ENCODE measurements at regions not wholly inside any gene's neighbourhood (a gene's known extent, or its start where the extent isn't known, plus 50 kb on each side); places are given as distances from the start of the nearest gene placed in this dataset.
"Not testable (repeated sequence)": the region's sequence is repeated elsewhere in the genome, so short reads cannot be mapped to it uniquely, and the experiment has no call there.

DNA sequence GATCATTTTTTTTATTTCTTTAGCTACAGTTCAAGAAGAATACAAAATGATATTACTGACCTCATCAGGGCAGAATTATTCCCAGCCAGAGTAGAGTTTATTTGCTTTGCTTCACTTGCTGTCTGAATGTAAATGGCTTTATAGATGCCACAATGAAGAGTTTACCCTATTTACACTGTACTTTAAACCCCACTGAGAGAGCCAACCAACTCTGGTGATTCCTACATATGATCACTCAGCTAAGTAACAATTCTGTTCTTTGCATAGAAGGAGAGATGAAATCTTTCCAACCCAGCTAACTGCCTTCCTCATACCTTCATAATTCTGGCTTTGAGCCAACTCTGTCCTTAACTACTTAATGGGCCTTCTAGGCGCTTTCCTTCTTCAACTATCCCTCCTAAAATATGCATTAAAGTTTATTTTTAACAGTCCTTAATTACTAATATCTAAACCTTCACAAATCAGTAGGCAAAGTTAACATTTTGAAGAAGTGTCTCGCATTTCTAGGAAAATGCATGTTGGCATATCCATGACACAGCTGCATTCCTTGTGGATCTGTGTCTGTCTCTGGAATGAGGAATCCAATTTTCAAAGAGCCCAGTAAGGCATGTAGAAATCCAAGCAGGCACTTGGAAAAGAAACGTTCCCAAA lies 284.8 kb upstream of the GRAMD2B start:
- no peak overlapping the region for H3K27ac ChIP-seq (ENCODE audit: low read length)
- no peaks in the 10 kb centered on the region for H3K27me3 ChIP-seq (ENCODE audit: control insufficient read depth, insufficient read depth, low read length)
- Mint-ChIP-seq H3K9me3 (peaks cover 16 to 17% of the 10 kb centered on the region in 2 donors), H3K27ac (no peak overlapping the region), H3K4me3 (no peak overlapping the region), H3K36me3 (peaks cover 3% of the 10 kb centered on the region), H3K4me1 (no peaks in the 10 kb centered on the region), H3K27me3 (ENCODE audit: low read depth in 2 of 2) (no peaks in the 10 kb centered on the region)
- no peak for DNase-seq
- intact Hi-C loops (cut with micrococcal nuclease) = no loop called here
- 81% methylated on average over 2 of the region's 3 CpGs for whole genome bisulfite sequencing (ENCODE audit: insufficient coverage)
- H3K9me3 ChIP-seq (ENCODE audit: control insufficient read depth, insufficient read depth, low read length) = no peaks in the 10 kb centered on the region
- TF ChIP-seq, protein P1, sequence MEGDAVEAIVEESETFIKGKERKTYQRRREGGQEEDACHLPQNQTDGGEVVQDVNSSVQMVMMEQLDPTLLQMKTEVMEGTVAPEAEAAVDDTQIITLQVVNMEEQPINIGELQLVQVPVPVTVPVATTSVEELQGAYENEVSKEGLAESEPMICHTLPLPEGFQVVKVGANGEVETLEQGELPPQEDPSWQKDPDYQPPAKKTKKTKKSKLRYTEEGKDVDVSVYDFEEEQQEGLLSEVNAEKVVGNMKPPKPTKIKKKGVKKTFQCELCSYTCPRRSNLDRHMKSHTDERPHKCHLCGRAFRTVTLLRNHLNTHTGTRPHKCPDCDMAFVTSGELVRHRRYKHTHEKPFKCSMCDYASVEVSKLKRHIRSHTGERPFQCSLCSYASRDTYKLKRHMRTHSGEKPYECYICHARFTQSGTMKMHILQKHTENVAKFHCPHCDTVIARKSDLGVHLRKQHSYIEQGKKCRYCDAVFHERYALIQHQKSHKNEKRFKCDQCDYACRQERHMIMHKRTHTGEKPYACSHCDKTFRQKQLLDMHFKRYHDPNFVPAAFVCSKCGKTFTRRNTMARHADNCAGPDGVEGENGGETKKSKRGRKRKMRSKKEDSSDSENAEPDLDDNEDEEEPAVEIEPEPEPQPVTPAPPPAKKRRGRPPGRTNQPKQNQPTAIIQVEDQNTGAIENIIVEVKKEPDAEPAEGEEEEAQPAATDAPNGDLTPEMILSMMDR (IDR thresholded peaks at IDR 0.05) = no peak
- no peaks in the 10 kb centered on the region for H3K36me3 ChIP-seq (ENCODE audit: control insufficient read depth, insufficient read depth, low read length)
- H3K4me1 ChIP-seq (ENCODE audit: control insufficient read depth, insufficient read depth, low read length) = no peaks in the 10 kb centered on the region
- no peak overlapping the region for H3K4me3 ChIP-seq (ENCODE audit: low read length)
- no peak for ATAC-seq

GRCh38 chr5:126139086-126139485 lies 284.1 kb upstream of the GRAMD2B start:
- Mint-ChIP-seq H3K4me3 (no peak overlapping the region), H3K27me3 (ENCODE audit: low read depth in 2 of 2) (no peaks in the 10 kb centered on the region), H3K36me3 (no peaks in the 10 kb centered on the region), H3K4me1 (no peaks in the 10 kb centered on the region), H3K9me3 (peaks cover 13 to 14% of the 10 kb centered on the region in 2 donors), H3K27ac (no peak overlapping the region)
- WGBS (ENCODE audit: insufficient coverage) = 86% methylated on average over 2 of the region's 2 CpGs
- TF ChIP-seq, protein P1 (IDR thresholded peaks at IDR 0.05) = no peak
- DNase-seq (no peak), ATAC-seq (no peak)
- H3K27me3 ChIP-seq (ENCODE audit: control insufficient read depth, insufficient read depth, low read length) = no peaks in the 10 kb centered on the region
- H3K9me3 ChIP-seq (ENCODE audit: control insufficient read depth, insufficient read depth, low read length) = no peaks in the 10 kb centered on the region
- no peak overlapping the region for H3K4me3 ChIP-seq (ENCODE audit: low read length)
- intact Hi-C loops (cut with micrococcal nuclease) = no loop called here
- H3K27ac ChIP-seq (ENCODE audit: low read length) = no peak overlapping the region
- H3K4me1 ChIP-seq (ENCODE audit: control insufficient read depth, insufficient read depth, low read length) = no peaks in the 10 kb centered on the region
- no peaks in the 10 kb centered on the region for H3K36me3 ChIP-seq (ENCODE audit: control insufficient read depth, insufficient read depth, low read length)

DNA sequence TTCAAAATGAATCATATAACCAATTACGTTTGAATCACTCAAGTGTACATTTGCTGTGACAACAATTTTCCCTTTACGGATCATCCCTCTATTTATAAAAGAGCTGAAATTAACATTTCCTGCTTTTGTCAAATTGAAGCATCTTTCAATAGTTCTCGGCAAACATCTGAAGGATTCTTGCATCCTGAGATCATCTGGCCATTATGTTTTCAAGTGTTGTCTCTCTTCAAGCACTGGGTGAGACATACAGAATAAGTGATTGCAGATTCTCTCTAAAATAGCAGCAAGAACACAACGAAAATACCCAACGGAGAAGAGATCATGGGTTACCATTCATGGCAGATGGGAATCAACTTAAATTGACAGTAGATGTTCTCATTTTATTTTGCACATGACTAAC lies 283.4 kb upstream of the GRAMD2B start:
- Mint-ChIP-seq H3K4me1 (no peaks in the 10 kb centered on the region), H3K27me3 (ENCODE audit: low read depth in 2 of 2) (no peaks in the 10 kb centered on the region), H3K36me3 (no peaks in the 10 kb centered on the region), H3K4me3 (no peak overlapping the region), H3K9me3 (peaks cover 14% of the 10 kb centered on the region in 2 donors), H3K27ac (no peak overlapping the region)
- TF ChIP-seq, protein P1 (IDR thresholded peaks at IDR 0.05) = no peak
- WGBS (ENCODE audit: insufficient coverage) = 84% methylated on average over 2 of the region's 5 CpGs
- no peaks in the 10 kb centered on the region for H3K27me3 ChIP-seq (ENCODE audit: control insufficient read depth, insufficient read depth, low read length)
- H3K36me3 ChIP-seq (ENCODE audit: control insufficient read depth, insufficient read depth, low read length) = no peaks in the 10 kb centered on the region
- H3K4me1 ChIP-seq (ENCODE audit: control insufficient read depth, insufficient read depth, low read length) = no peaks in the 10 kb centered on the region
- no peak overlapping the region for H3K4me3 ChIP-seq (ENCODE audit: low read length)
- H3K27ac ChIP-seq (ENCODE audit: low read length) = no peak overlapping the region
- ATAC-seq = no peak
- no peak for DNase-seq
- intact Hi-C loops (cut with micrococcal nuclease) = no loop called here
- H3K9me3 ChIP-seq (ENCODE audit: control insufficient read depth, insufficient read depth, low read length) = no peaks in the 10 kb centered on the region

DNA sequence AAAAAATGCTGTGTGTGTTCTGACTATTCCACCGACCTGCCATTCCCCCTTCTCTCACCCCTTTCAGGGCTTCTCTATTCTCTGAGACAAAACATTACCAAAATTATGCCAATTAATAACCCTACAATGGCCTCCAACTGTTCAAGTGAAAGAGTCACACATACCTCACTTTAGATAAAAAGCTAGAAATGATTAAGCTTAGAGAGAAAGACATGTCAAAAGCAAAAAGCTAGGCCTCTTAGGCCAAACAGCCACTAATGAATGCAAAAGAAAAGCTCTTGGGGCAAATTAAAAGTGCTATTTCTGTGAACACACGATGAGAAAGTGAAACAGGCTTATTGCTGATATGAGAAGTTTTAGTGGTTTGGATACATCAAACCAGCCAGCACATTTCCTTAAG lies 279.6 kb upstream of the GRAMD2B start:
- Mint-ChIP-seq H3K4me3 (no peak overlapping the region), H3K4me1 (no peaks in the 10 kb centered on the region), H3K9me3 (peaks cover 11 to 13% of the 10 kb centered on the region in 2 donors), H3K27ac (no peak overlapping the region), H3K27me3 (ENCODE audit: low read depth in 2 of 2) (no peaks in the 10 kb centered on the region), H3K36me3 (no peaks in the 10 kb centered on the region)
- ATAC-seq (no peak), DNase-seq (no peak)
- no peak overlapping the region for H3K27ac ChIP-seq (ENCODE audit: low read length)
- no peaks in the 10 kb centered on the region for H3K4me1 ChIP-seq (ENCODE audit: control insufficient read depth, insufficient read depth, low read length)
- no peaks in the 10 kb centered on the region for H3K9me3 ChIP-seq (ENCODE audit: control insufficient read depth, insufficient read depth, low read length)
- H3K36me3 ChIP-seq (ENCODE audit: control insufficient read depth, insufficient read depth, low read length) = no peaks in the 10 kb centered on the region
- TF ChIP-seq, protein P1 (IDR thresholded peaks at IDR 0.05) = no peak
- intact Hi-C loops (cut with micrococcal nuclease) = no loop called here
- H3K4me3 ChIP-seq (ENCODE audit: low read length) = no peak overlapping the region
- H3K27me3 ChIP-seq (ENCODE audit: control insufficient read depth, insufficient read depth, low read length) = no peaks in the 10 kb centered on the region
- WGBS (ENCODE audit: insufficient coverage) = 78% methylated on average over 1 of the region's 2 CpGs

GRCh38 chr5:126150319-126150718 lies 272.9 kb upstream of the GRAMD2B start:
- H3K27ac Mint-ChIP-seq; H3K4me3 Mint-ChIP-seq; H3K4me1 Mint-ChIP-seq; H3K4me1 ChIP-seq (ENCODE audit: control insufficient read depth, insufficient read depth, low read length); H3K36me3 Mint-ChIP-seq; H3K27me3 Mint-ChIP-seq (ENCODE audit: low read depth in 2 of 2); H3K27me3 ChIP-seq (ENCODE audit: control insufficient read depth, insufficient read depth, low read length); H3K9me3 Mint-ChIP-seq; DNase-seq; H3K27ac ChIP-seq (ENCODE audit: low read length); ATAC-seq; H3K36me3 ChIP-seq (ENCODE audit: control insufficient read depth, insufficient read depth, low read length); intact Hi-C loops (cut with micrococcal nuclease); H3K4me3 ChIP-seq (ENCODE audit: low read length); H3K9me3 ChIP-seq (ENCODE audit: control insufficient read depth, insufficient read depth, low read length): not testable (repeated sequence)
- WGBS (ENCODE audit: insufficient coverage) = no CpG with 5 or more reads among the region's 3 CpGs

Data from natural killer cell (primary cell).